ENCODE measurements at regions not wholly inside any gene's neighbourhood (a gene's known extent, or its start where the extent isn't known, plus 50 kb on each side); places are given as distances from the start of the nearest gene placed in this dataset.

GRCh38 chr1:80444171-80444570, 1356.6 kb upstream of the ADGRL2 start:
- 27 to 63% methylated on average over 3 of the region's 3 CpGs for WGBS, 2 donors
- no peak overlapping the region for H3K27ac ChIP-seq
- intact Hi-C loops (cut with DNase I): no loop called here

GRCh38 chr1:80441664-80442063, 1359.1 kb upstream of the ADGRL2 start:
- TF ChIP-seq POLR2A (IDR thresholded peaks at IDR 0.05): no peak
- TF ChIP-seq CTCF (IDR thresholded peaks at IDR 0.05): no peak
- no peak for TF ChIP-seq EP300 (IDR thresholded peaks at IDR 0.05)
- no peak for TF ChIP-seq POLR2AphosphoS5 (IDR thresholded peaks at IDR 0.05)
- Histone ChIP-seq H3K4me1 (no peaks in the 10 kb centered on the region), H3K4me3 (no peak overlapping the region), H3K27ac (no peak overlapping the region), H3K36me3 (no peaks in the 10 kb centered on the region), H3K27me3 (no peaks in the 10 kb centered on the region), H3K9me3 (no peaks in the 10 kb centered on the region)
- no peak for DNase-seq
- WGBS, 2 donors: 79 to 85% methylated on average over 7 of the region's 7 CpGs
- intact Hi-C loops (cut with DNase I): no loop called here

More at GRCh38 chr1:80444171-80444570, 1356.6 kb upstream of the ADGRL2 start:
- no peaks in the 10 kb centered on the region for H3K9me3 ChIP-seq
- no peaks in the 10 kb centered on the region for H3K27me3 ChIP-seq
- H3K36me3 ChIP-seq: no peaks in the 10 kb centered on the region
- DNase-seq: no peak
- no peak overlapping the region for H3K4me3 ChIP-seq
- H3K4me1 ChIP-seq: peaks cover 0 to 6% (median 3%) of the 10 kb centered on the region in 4 donors
- TF ChIP-seq POLR2AphosphoS5 (IDR thresholded peaks at IDR 0.05) (no peak), POLR2A (IDR thresholded peaks at IDR 0.05) (no peak), CTCF (IDR thresholded peaks at IDR 0.05) (no peak), EP300 (IDR thresholded peaks at IDR 0.05) (no peak)

GRCh38 chr1:80436851-80437250, 1363.9 kb upstream of the ADGRL2 start:
- no peak for DNase-seq
- Histone ChIP-seq H3K4me3 (no peak overlapping the region), H3K9me3 (peaks cover 0 to 2% (median 0%) of the 10 kb centered on the region in 4 donors), H3K4me1 (no peaks in the 10 kb centered on the region), H3K36me3 (no peaks in the 10 kb centered on the region), H3K27me3 (no peaks in the 10 kb centered on the region), H3K27ac (no peak overlapping the region)
- no peak for TF ChIP-seq EP300 (IDR thresholded peaks at IDR 0.05)
- no peak for TF ChIP-seq CTCF (IDR thresholded peaks at IDR 0.05)
- TF ChIP-seq POLR2A (IDR thresholded peaks at IDR 0.05): no peak
- no peak for TF ChIP-seq POLR2AphosphoS5 (IDR thresholded peaks at IDR 0.05)
- 74 to 84% methylated on average over 1 of the region's 1 CpG for WGBS, 2 donors
- intact Hi-C loops (cut with DNase I): no loop called here

- 78 to 87% methylated on average over 3 of the region's 3 CpGs for whole genome bisulfite sequencing, 2 donors
- no peak overlapping the region for H3K4me3 ChIP-seq
- H3K9me3 ChIP-seq: no peaks in the 10 kb centered on the region
- DNase-seq: no peak
- no peaks in the 10 kb centered on the region for H3K4me1 ChIP-seq
- H3K27ac ChIP-seq: no peak overlapping the region
- intact Hi-C loops (cut with DNase I): no loop called here
- TF ChIP-seq CTCF (IDR thresholded peaks at IDR 0.05) (no peak), POLR2AphosphoS5 (IDR thresholded peaks at IDR 0.05) (no peak), EP300 (IDR thresholded peaks at IDR 0.05) (no peak), POLR2A (IDR thresholded peaks at IDR 0.05) (no peak)
- no peaks in the 10 kb centered on the region for H3K36me3 ChIP-seq
- H3K27me3 ChIP-seq: no peaks in the 10 kb centered on the region
Measured at GRCh38 chr1:80427881-80428280, 1372.9 kb upstream of the ADGRL2 start.

- TF ChIP-seq POLR2A (IDR thresholded peaks at IDR 0.05) (no peak), CTCF (IDR thresholded peaks at IDR 0.05) (no peak), POLR2AphosphoS5 (IDR thresholded peaks at IDR 0.05) (no peak), EP300 (IDR thresholded peaks at IDR 0.05) (no peak)
- H3K4me1 ChIP-seq: no peaks in the 10 kb centered on the region
- no peak for DNase-seq
- intact Hi-C loops (cut with DNase I): no loop called here
- no peaks in the 10 kb centered on the region for H3K27me3 ChIP-seq
- H3K9me3 ChIP-seq: no peaks in the 10 kb centered on the region
- 25 to 79% methylated on average over 1 of the region's 1 CpG for WGBS, 2 donors
- H3K27ac ChIP-seq: no peak overlapping the region
- H3K36me3 ChIP-seq: no peaks in the 10 kb centered on the region
- no peak overlapping the region for H3K4me3 ChIP-seq
Measured at GRCh38 chr1:80424249-80424648, 1376.5 kb upstream of the ADGRL2 start.

Data from sigmoid colon (tissue), 6 donors.